Adrenal gland (tissue), 9 donors: ENCODE measurements at regions not wholly inside any gene's neighbourhood (a gene's known extent, or its start where the extent isn't known, plus 50 kb on each side); places are given as distances from the start of the nearest gene placed in this dataset.

ENCODE experiments used
- DNase-seq, 7 donors: peaks; one replicate each; pipeline ENCODE4 v3.0.0-alpha.2; 2019 to 2020
- H3K27ac ChIP-seq, 5 donors: fragments of 200-600 bp; sonication (generic) in 4 of 5; 1 replicate in 3 of 5; 2 replicates in 2 of 5; pipeline versions ENCODE4 v1.5.1 to v1.8.0; 2016 to 2020; ENCODE audit warnings: mild to moderate bottlenecking in 1 of 5
- H3K27me3 ChIP-seq: fragments of 200-600 bp; 2 replicates; pipeline ENCODE4 v1.8.0; 2021
- H3K36me3 ChIP-seq, 2 donors: fragments of 200-600 bp; replicated peaks in 1 of 2; 1 replicate in 1 of 2; 2 replicates in 1 of 2; pipeline versions ENCODE4 v1.5.1 to v1.8.0; 2018 to 2022
- H3K4me1 ChIP-seq, 2 donors: fragments of 200-600 bp; replicated peaks in 1 of 2; 1 replicate in 1 of 2; 2 replicates in 1 of 2; pipeline versions ENCODE4 v1.5.1 to v1.8.0; 2018 to 2021
- H3K4me3 ChIP-seq, 4 donors: fragments of 200-600 bp; sonication (generic) in 3 of 4; one replicate each; pipeline ENCODE4 v1.5.1; 2016 to 2018
- H3K9me3 ChIP-seq, 3 donors: fragments of 200-600 bp; sonication (generic) in 1 of 3; replicated peaks in 1 of 3; 1 replicate in 2 of 3; 2 replicates in 1 of 3; pipeline versions ENCODE4 v1.5.1 to v1.8.0; 2016 to 2021
- POLR2A ChIP-seq, 2 donors: fragments of 450-650 bp; IDR thresholded peaks; one replicate each; pipeline ENCODE4 v1.6.1; 2017; ENCODE audit warnings: antibody characterized with exemption in 2 of 2, mild to moderate bottlenecking in 2 of 2, moderate library complexity in 1 of 2
- WGBS, 4 donors: extraction: QIAGEN DNeasy Blood & Tissue Kit in 2 of 4; methylation state at CpG; one replicate each; pipeline versions ENCODE4 v1.1.5 to v1.1.7; 2013 to 2017; 5-methylcytosine and 5-hydroxymethylcytosine counted together
- intact Hi-C, 2 donors: fragments of 100-400 bp; cut with DNase I; formaldehyde crosslinking; loops; one replicate each; pipeline versions ENCODE4 v1.14.1 to v1.15.0; 2022 to 2023
- TF ChIP-seq, protein P1 (sequence below), 6 experiments: fragments of 450-650 bp in 4 of 6; fragments of 200-600 bp in 2 of 6; sonication (generic) in 1 of 6; IDR thresholded peaks; 1 replicate in 5 of 6; 2 replicates in 1 of 6; pipeline versions ENCODE4 v1.5.1 to v1.8.0; 2016 to 2021; ENCODE audit warnings: antibody characterized with exemption in 6 of 6, mild to moderate bottlenecking in 2 of 6, moderate library complexity in 1 of 6
- donor health status: healthy with polysubstance abuse.
- donor health status: Bipolar disorder and iron deficiency.
- donor health status: DM: yes; HTN: yes; CAD: no.
- donor health status: DM: no; HTN: no; CAD: no.
- donor health status: DM: no; HTN: no; CAD: no.

DNA sequence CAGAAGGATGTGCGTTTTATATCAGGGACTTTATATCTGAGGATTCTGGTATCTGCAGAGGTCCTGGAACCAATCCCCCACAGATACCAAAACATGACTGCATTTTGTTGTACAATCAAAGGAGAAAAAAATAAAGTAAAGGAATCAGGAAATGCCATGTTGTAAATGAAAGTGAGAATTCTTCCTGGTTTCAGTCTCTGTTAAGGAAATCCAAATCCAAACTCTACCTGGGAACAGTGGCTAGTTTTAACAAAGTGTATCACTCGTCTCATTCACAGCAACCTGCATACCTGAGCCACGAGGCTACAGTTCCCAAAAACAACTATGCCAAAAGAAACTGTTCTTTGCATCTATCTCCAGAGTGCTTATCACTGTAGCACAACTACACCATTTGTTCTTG lies 77.3 kb upstream of the ATF3 start:
- Histone ChIP-seq H3K9me3 (no peaks in the 10 kb centered on the region), H3K36me3 (no peaks in the 10 kb centered on the region), H3K4me3 (no peak overlapping the region), H3K27me3 (no peaks in the 10 kb centered on the region), H3K4me1 (no peaks in the 10 kb centered on the region), H3K27ac (no peak overlapping the region)
- TF ChIP-seq POLR2A (IDR thresholded peaks at IDR 0.05): no peak
- TF ChIP-seq, protein P1, sequence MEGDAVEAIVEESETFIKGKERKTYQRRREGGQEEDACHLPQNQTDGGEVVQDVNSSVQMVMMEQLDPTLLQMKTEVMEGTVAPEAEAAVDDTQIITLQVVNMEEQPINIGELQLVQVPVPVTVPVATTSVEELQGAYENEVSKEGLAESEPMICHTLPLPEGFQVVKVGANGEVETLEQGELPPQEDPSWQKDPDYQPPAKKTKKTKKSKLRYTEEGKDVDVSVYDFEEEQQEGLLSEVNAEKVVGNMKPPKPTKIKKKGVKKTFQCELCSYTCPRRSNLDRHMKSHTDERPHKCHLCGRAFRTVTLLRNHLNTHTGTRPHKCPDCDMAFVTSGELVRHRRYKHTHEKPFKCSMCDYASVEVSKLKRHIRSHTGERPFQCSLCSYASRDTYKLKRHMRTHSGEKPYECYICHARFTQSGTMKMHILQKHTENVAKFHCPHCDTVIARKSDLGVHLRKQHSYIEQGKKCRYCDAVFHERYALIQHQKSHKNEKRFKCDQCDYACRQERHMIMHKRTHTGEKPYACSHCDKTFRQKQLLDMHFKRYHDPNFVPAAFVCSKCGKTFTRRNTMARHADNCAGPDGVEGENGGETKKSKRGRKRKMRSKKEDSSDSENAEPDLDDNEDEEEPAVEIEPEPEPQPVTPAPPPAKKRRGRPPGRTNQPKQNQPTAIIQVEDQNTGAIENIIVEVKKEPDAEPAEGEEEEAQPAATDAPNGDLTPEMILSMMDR (IDR thresholded peaks at IDR 0.05): no peak
- WGBS, 4 donors: 66 to 76% (median 72%) methylated on average over 3 of the region's 3 CpGs
- DNase-seq: no peak
- intact Hi-C loops: no loop called here

DNA sequence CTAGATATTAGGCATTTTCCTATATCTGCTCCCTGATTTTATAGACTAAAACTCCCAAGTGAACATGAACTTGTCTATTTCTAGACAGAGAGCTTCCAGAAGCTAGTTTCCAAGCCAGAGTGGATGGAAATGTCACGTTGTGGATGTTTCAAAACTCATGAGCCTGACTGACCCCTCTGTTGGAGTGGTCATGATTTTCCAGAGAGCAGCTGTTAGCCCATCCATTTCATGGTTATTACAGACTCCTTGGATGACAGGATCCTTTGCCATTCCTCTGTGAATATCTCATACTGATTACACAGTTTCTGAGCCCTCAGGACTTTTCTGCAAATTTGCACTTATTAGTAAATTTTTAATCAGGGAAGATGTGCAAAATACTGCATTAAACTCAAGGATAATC lies 76.8 kb upstream of the ATF3 start:
- H3K4me1 ChIP-seq: no peaks in the 10 kb centered on the region
- no peak overlapping the region for H3K27ac ChIP-seq
- H3K36me3 ChIP-seq: no peaks in the 10 kb centered on the region
- H3K27me3 ChIP-seq: no peaks in the 10 kb centered on the region
- no peak for TF ChIP-seq POLR2A (IDR thresholded peaks at IDR 0.05)
- TF ChIP-seq, protein P1 (IDR thresholded peaks at IDR 0.05): no peak
- DNase-seq: no peak
- no peaks in the 10 kb centered on the region for H3K9me3 ChIP-seq
- intact Hi-C loops: no loop called here
- 23 to 50% (median 38%) methylated on average over 1 of the region's 1 CpG for WGBS, 4 donors
- no peak overlapping the region for H3K4me3 ChIP-seq

DNA sequence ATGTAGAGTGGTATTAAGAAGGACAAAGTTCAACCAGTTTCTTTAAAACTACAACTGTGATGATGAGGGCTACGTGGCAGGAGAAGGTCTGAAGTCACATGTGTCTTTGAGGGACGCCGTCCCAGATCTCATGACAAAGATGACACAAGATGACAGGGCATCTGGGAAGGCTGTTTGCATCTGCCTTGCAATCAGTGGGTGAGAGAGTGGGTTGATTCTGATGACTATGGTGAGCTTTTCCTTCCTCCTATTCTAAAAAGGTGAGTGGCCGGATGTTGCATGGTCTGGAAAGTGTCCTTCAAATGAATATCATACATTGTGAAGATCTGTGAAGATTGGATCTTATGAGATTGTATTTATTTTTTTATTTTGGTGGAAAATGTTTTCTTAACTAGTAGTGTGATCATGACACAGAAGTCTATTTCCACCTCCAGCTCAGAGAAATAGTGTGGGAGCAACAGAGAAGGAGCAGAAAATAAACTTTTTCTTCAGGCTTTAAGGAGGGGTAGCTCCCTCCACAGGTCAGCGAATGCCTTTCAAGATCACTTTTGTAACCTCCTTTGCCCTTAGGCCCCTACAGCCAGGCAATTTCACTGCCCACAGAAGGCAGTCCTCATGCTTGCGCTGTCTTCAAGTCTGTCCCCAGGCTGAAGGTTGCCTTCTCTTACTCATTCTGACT lies 76.0 kb upstream of the ATF3 start:
- H3K4me1 ChIP-seq: no peaks in the 10 kb centered on the region
- intact Hi-C loops: no loop called here
- no peaks in the 10 kb centered on the region for H3K27me3 ChIP-seq
- no peak overlapping the region for H3K4me3 ChIP-seq
- 79 to 81% (median 79%) methylated on average over 6 of the region's 6 CpGs for WGBS, 4 donors
- peaks cover 0 to 8% (median 0%) of the 10 kb centered on the region in 3 donors for H3K9me3 ChIP-seq
- no peaks in the 10 kb centered on the region for H3K36me3 ChIP-seq
- no peak for TF ChIP-seq POLR2A (IDR thresholded peaks at IDR 0.05)
- TF ChIP-seq, protein P1 (IDR thresholded peaks at IDR 0.05): no peak
- no peak overlapping the region for H3K27ac ChIP-seq
- DNase-seq: no peak

DNA sequence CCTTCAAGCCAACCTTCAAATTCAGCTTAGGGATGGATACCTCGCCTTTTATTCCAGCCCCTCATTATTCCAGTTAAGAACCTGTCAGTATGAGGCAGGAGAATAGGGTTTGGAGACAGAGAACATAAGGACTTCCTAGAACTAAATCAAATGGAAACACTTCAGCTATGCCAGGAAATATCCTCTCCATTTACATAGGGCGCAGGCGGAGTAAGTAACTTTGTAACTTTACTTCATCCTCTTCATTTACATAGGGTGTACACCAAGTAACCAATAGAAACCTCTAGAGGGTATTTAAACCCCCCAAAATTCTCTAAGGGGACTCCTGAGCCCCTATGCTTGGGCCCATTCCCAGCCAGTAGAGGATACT lies 75.4 kb upstream of the ATF3 start:
- no peaks in the 10 kb centered on the region for H3K36me3 ChIP-seq
- no peaks in the 10 kb centered on the region for H3K4me1 ChIP-seq
- no peaks in the 10 kb centered on the region for H3K27me3 ChIP-seq
- no peak for DNase-seq
- intact Hi-C loops: no loop called here
- peaks cover 0 to 9% (median 0%) of the 10 kb centered on the region in 3 donors for H3K9me3 ChIP-seq
- H3K27ac ChIP-seq: no peak overlapping the region
- TF ChIP-seq, protein P1 (IDR thresholded peaks at IDR 0.05): no peak
- TF ChIP-seq POLR2A (IDR thresholded peaks at IDR 0.05): no peak
- no peak overlapping the region for H3K4me3 ChIP-seq
- 86 to 98% (median 89%) methylated on average over 3 of the region's 3 CpGs for WGBS, 4 donors
